AG08395 (cell line): ENCODE measurements at regions not wholly inside any gene's neighbourhood (a gene's known extent, or its start where the extent isn't known, plus 50 kb on each side); places are given as distances from the start of the nearest gene placed in this dataset.
"Not testable (repeated sequence)": the region's sequence is repeated elsewhere in the genome, so short reads cannot be mapped to it uniquely, and the experiment has no call there.

Experiments
- DNase-seq: peaks from one replicate; pipeline ENCODE4 v3.0.0; 2012; ENCODE audit warnings: mixed read lengths, low spot score

DNA sequence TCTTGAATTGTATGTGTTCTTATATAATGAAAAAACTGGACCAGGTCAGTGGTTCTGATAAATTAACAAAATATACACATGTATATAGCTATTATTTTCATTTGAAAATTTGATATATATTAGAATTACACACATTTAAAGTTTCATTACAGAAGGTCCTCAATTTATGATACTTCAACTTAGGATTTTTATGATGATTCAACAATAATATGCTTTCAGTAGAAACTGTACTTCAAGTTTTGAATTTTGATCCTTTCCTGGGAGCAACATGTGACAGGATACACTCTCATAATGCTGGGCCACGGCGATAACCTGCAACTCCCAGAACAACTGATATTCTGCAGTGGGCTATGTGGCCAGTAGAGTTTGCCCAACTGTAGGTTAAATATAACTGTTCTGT, 344.7 kb downstream of the TAF11L14 start:
- DNase-seq = no peak

- not testable (repeated sequence) for DNase-seq
Measured at GRCh38 chr5:17982626-17983025, 348.4 kb downstream of the TAF11L14 start.

- no peak for DNase-seq
Measured at GRCh38 chr5:17989036-17989435, 354.8 kb downstream of the TAF11L14 start.

DNA sequence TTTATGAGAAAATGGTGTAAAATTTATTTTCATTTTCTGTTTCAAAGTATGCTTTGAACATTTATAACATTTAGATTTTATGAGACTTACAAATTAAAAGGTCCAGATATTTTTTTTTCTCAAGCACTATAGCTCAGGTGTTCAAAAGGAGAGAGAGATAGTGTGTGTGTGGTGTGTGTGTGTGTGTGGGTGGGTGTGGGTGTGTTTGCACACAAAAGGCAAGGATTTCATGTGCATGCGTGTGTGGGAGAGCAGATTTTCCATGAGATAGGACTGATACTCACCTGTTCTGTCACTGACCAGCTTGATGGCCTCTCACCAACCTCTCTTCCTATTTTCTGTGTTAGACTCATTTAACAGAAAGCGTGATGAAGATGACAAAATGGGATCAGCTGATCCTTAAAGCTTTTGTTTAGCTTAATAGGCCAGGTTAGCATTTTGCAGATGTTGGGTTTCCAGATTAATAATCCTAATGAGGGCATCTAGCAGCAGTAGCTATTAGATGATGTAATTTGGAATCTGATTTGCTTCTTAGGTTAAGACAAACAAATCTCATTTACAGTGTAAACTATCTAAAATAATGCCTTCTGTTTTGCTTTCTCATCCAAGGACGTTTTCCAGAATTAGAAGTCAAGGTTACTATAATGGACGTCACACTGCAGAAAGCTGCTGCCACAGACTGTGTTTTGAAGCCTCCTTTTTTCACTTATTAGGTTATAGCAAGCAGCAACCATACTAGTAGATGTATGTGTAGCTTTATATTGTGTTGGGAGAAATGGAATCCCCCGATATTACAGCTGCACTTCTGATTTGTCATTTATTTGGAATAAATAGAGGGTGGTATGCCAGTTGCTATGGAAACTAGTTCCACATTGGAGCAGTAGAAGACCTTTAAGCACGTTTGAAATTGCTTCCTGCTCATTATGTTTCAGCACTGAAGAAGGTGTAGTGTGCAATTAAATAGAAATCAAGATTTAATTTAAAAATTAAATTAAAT, 355.6 kb downstream of the TAF11L14 start:
- no peak for DNase-seq

DNA sequence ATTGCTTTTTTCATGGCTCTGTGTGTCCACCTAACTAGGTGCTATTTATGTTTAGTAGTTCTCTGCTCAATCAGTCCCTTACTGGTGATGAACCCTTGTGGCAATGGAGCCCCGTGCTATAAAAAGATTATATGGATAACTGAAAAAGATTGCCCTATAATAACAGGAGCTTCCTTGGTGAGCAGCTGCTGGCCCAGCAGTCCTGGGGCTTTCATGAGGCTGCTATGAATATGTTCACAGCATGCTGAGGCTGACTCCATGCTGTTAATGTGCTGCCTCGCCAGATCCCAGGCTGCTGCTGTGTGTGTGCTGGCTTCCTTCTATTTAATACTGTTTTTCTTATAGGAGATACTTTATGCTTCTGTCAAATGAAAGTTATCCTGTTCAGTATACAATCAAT, 357.5 kb downstream of the TAF11L14 start:
- DNase-seq = no peak

- DNase-seq = no peak
Measured at GRCh38 chr5:17992291-17992690, 358.0 kb downstream of the TAF11L14 start.

DNA sequence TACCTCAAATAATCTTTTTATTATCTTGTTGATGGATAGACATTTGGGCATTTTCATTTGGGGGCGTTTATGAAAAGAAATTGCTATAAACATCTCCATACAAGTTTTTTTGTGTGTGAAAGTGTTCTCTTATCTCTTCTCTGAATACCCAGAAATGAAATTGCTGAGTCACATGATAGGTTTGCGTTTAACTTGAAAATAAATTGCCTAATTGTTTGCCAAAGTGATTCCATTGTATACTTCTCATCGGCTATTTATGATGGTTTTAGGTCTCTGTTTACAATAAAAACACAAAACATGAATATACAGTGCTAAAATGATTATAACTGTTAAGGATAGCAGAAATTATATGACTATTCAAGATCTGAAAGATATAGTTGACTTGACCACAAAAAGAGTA, 361.7 kb downstream of the TAF11L14 start:
- no peak for DNase-seq

GRCh38 chr5:17999858-18000257, 365.6 kb downstream of the TAF11L14 start:
- no peak for DNase-seq

DNA sequence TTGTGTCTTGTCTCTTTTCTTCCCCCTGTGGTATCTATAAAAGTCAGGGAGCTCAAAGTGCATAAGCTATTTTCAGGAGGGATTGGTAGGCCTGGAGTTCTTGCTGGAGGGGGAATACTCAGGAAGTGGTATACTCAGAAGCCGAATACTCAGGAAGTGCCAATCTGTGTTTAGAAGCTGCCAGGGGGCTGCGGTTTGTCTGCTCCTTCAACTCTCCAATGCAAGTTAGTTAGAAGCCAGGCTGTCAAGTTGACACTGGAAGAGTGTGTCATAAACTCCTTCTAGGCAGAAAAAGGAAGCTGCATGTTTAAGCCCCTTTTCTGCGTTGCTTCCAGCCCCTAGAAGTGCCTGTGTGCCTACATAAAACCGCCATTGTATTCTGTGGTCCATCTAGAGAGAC, 366.5 kb downstream of the TAF11L14 start:
- no peak for DNase-seq

- no peak for DNase-seq
Measured at GRCh38 chr5:18003312-18003711, 369.1 kb downstream of the TAF11L14 start.

DNA sequence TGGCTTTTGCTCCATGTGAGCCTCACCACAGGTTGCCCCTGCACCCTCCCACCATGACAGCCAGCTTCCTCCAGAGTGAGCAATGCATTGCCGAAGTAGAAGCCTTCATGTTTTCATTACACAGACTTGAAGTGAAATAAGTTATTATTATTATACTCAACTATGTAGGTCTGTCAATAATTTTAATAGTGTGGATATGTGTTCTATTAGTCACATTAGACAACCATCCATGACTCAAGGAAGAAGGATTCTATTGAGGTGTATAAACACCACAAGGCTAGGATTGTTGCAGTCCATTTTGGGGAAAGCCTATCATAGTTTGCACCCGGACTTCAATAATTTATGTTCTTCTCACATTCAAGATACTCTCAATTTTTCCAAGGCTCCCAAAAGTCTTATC, 369.5 kb downstream of the TAF11L14 start:
- no peak for DNase-seq

- not testable (repeated sequence) for DNase-seq
Measured at GRCh38 chr5:18006235-18006634, 372.0 kb downstream of the TAF11L14 start.

DNA sequence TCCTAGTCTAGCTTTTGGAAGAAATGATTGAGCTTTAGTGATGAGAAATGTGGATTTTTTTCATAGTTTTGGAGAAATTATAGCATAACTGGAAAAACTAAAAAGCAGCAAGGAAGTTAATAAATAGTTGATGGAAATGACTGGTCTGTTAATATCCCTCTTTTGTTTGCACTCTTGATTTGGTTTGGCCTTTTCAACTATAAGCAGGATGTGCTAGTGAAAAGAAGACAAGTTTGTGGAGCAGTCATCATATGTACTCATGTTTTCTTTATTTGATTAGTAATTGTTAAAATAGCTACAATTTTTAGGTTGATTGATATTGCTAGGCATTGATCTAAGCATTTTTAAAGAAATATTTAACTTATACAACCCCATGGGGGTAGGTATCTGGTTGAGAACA, 374.7 kb downstream of the TAF11L14 start:
- DNase-seq = no peak

DNA sequence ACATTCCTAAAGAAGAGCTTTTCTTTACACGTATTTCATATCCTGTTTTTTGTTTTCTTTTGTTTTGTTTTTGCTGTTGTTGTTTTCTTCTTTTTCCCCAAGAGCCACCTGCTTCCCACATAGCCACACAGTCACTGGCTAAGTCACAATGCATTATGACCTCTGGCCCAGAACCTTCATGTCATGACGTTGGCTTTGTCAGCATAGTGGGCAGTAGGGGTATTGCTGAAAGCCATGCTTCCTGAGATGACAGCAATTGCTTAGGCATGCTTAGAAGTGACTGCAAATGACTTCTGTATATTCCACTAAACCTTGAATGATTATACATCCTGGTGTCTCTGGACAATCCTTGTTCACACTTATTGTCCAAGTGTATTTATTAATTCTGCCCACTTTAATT, 375.8 kb downstream of the TAF11L14 start:
- DNase-seq = no peak

DNA sequence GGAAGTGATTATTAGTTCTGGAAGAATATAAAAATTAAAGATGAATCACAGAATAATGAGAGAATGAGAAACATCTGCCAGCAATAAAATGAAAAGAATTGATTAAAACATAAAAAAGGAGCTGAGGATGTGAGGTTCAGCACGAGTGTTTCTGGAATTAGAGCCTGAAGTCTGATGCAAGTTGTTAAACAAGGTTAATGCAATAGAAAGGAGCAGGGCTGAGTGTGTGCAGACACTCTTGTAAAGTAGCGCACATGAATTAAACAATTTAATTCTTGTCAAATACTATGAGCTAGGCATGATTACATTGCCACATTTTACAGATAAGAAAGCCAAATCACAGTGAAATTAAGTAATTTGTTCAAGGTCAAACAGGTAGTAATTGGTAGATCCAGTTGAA, 384.2 kb downstream of the TAF11L14 start:
- no peak for DNase-seq

- DNase-seq = no peak
Measured at GRCh38 chr5:18023275-18023674, 389.0 kb downstream of the TAF11L14 start.

DNA sequence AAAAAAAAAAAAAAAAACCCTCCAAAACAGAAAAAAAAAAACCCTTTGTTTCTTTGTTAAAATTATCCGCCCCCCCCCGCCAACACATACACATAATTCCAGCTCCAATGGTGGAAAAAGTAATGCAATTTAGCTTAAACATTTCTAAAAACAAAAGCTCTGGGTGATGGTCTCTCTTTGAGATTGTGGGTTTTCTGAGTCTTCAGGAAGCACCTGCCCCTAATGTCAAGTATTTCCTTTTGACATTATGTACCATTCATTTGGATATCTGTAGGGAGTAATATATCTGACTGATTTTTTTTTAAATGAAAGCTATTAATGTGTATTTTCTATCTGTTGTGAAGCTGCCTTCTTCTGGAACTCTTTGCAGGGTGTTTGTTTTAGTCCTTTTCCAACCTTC, 389.7 kb downstream of the TAF11L14 start:
- DNase-seq = no peak

DNA sequence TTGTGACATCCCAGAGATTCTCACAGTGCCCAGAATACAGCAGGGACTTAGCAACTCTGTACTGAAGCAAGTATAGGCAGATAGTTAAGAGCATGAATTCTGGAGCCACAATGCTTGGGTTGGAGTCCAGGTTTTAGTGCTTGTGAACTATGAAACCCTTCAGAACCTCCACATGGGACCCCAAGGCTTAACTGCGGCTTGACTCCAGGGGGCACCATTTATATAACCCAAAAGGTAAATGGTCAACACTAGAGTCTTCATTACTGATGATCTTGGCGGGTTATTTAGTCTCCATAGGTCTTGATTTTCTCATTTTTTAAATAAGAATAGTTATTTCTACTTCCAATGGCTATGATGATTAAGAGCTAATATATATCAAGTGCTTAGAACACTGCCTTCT, 390.3 kb downstream of the TAF11L14 start:
- no peak for DNase-seq

DNA sequence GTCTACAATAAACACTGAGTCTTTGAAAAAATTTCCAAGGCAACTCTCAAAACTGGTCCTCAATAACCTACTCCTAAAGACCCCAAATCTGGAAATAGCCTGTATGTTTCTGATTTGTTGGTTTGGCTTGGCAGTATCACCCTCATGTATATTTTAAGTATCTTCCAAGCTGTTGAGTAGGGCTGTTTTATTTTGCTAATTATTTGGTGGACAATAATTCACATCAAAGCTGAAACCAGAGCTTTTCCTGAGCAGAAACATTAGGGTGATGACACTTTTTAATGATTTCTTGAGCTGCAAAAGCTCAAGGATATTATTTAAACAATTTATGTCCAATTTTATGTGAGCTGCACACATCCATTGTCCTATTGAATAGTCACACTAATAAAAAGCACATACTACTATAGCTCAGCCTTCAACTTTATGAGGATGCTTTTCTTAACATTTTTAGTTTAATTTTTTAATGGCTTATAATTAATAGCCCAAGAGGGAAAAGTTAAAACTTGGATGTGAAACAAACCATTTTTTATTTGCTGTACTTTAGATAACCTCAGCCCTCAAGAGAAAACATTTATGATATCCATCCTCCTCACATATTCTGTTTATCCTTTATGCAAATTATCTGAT, 393.1 kb downstream of the TAF11L14 start:
- no peak for DNase-seq

- DNase-seq = no peak
Measured at GRCh38 chr5:18028036-18028435, 393.8 kb downstream of the TAF11L14 start.

- no peak for DNase-seq
Measured at GRCh38 chr5:18032744-18033143, 398.5 kb downstream of the TAF11L14 start.

GRCh38 chr5:18036531-18036930, 402.3 kb downstream of the TAF11L14 start:
- no peak for DNase-seq

DNA sequence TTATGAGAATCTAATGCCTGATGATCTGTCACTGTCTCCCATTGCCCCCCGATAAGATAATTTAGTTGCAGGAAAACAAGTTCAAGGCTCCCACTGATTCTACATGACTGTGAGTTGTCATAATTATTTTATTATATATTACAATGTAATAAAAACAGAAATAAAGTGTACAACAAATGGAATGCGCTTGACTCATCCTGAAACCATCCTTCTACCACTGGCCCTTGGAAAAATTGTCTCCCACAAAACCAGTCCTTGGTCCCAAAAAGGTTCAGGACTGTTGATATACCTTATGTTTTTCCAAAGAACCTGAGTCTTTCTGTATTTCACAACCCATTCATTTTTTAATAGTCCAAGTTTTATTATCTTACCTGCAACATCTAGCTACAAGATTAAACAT, 403.5 kb downstream of the TAF11L14 start:
- DNase-seq = no peak
